WTC11 (cell line): ENCODE measurements at regions not wholly inside any gene's neighbourhood (a gene's known extent, or its start where the extent isn't known, plus 50 kb on each side); places are given as distances from the start of the nearest gene placed in this dataset.

Experiments used
- ATAC-seq: fragments of 200-7000 bp; cut with Tn5 transposase; 2 replicates; pipeline ENCODE4 v1.10.0; 2021; ENCODE audit warnings: mild to moderate bottlenecking, moderate library complexity
- CTCF ChIA-PET: fragments of 300-600 bp; sonication (Branson Sonifier 250); formaldehyde crosslinking; loops from one replicate; lab custom pipeline; 2021; ENCODE audit warnings: antibody characterized with exemption; lab: Charles Lee
- POLR2A ChIA-PET: fragments of 350-600 bp; sonication (Branson Sonifier 250); formaldehyde crosslinking; loops from one replicate; lab custom pipeline; 2021; ENCODE audit warnings: antibody characterized with exemption; lab: Charles Lee
- DNase-seq: peaks from one replicate; pipeline ENCODE4 v3.0.0; 2021; ENCODE audit warnings: low spot score
- H3K27ac Mint-ChIP-seq: 2 replicates; pipeline ENCODE4 v1.8.0; 2021; ENCODE audit warnings: mixed read lengths
- H3K27me3 Mint-ChIP-seq: 2 replicates; pipeline ENCODE4 v1.8.0; 2021; ENCODE audit warnings: low read depth, mild to moderate bottlenecking, moderate library complexity, mixed read lengths
- H3K36me3 Mint-ChIP-seq: 2 replicates; pipeline ENCODE4 v1.8.0; 2021; ENCODE audit warnings: mixed read lengths
- H3K4me1 Mint-ChIP-seq: 2 replicates; pipeline ENCODE4 v1.8.0; 2022; ENCODE audit warnings: mixed read lengths
- H3K4me3 Mint-ChIP-seq: 2 replicates; pipeline ENCODE4 v1.8.0; 2021; ENCODE audit warnings: mild to moderate bottlenecking, moderate library complexity, mixed read lengths
- H3K9me3 Mint-ChIP-seq: 2 replicates; pipeline ENCODE4 v1.8.0; 2021; ENCODE audit warnings: mixed read lengths
- ATF1 ChIP-seq: sonication (generic); formaldehyde crosslinking; IDR thresholded peaks from 2 replicates; pipeline ENCODE4 v1.8.1; 2023; ENCODE audit warnings: mild to moderate bottlenecking, moderate library complexity, missing genetic modification reagents
- EMX1 ChIP-seq: fragments of 250-450 bp; sonication (Bioruptor Pico); IDR thresholded peaks from 2 replicates; pipeline ENCODE4 v1.8.0; 2021; ENCODE audit warnings: mild to moderate bottlenecking
- FOXP1 ChIP-seq: sonication (generic); formaldehyde crosslinking; IDR thresholded peaks from 2 replicates; pipeline ENCODE4 v1.8.0; 2022; ENCODE audit warnings: missing genetic modification reagents, mild to moderate bottlenecking, moderate library complexity, borderline replicate concordance
- GTF2I ChIP-seq: fragments of 250-450 bp; sonication (Bioruptor Pico); conservative IDR thresholded peaks from 2 replicates; pipeline ENCODE4 v1.4.0; 2021; ENCODE audit warnings: mild to moderate bottlenecking
- JUN ChIP-seq: sonication (generic); formaldehyde crosslinking; IDR thresholded peaks from 2 replicates; pipeline ENCODE4 v1.8.0; 2023; ENCODE audit warnings: mild to moderate bottlenecking, missing genetic modification reagents
- MXD4 ChIP-seq: fragments of 250-450 bp; sonication (Bioruptor Pico); IDR thresholded peaks from 2 replicates; pipeline ENCODE4 v1.8.0; 2021; ENCODE audit warnings: mild to moderate bottlenecking, moderate library complexity, borderline replicate concordance
- MYBL2 ChIP-seq: sonication (generic); formaldehyde crosslinking; IDR thresholded peaks from 2 replicates; pipeline ENCODE4 v1.8.1; 2023; ENCODE audit warnings: mild to moderate bottlenecking, moderate library complexity, missing genetic modification reagents
- NFE2L1 ChIP-seq: sonication (generic); formaldehyde crosslinking; IDR thresholded peaks from 2 replicates; pipeline ENCODE4 v1.8.1; 2023; ENCODE audit warnings: missing genetic modification reagents
- NR1H2 ChIP-seq: sonication (generic); formaldehyde crosslinking; IDR thresholded peaks from 2 replicates; pipeline ENCODE4 v1.9.0; 2021; ENCODE audit warnings: mild to moderate bottlenecking, moderate library complexity, missing genetic modification reagents
- RORB ChIP-seq: fragments of 250-450 bp; sonication (Bioruptor Pico); IDR thresholded peaks from 2 replicates; pipeline ENCODE4 v1.9.0; 2021; ENCODE audit warnings: mild to moderate bottlenecking
- TCF7 ChIP-seq: sonication (generic); formaldehyde crosslinking; IDR thresholded peaks from 2 replicates; pipeline ENCODE4 v1.8.0; 2022; ENCODE audit warnings: mild to moderate bottlenecking, low read depth, missing genetic modification reagents, moderate library complexity
- ZBTB21 ChIP-seq: sonication (generic); formaldehyde crosslinking; IDR thresholded peaks from 2 replicates; pipeline ENCODE4 v1.8.1; 2023; ENCODE audit warnings: mild to moderate bottlenecking, missing genetic modification reagents, borderline replicate concordance
- ZNF317 ChIP-seq: sonication (generic); formaldehyde crosslinking; IDR thresholded peaks from 2 replicates; pipeline ENCODE4 v1.8.1; 2023; ENCODE audit warnings: low read depth, mild to moderate bottlenecking, moderate library complexity, missing genetic modification reagents, borderline replicate concordance
- TF ChIP-seq, protein P1 (sequence below): fragments of 250-450 bp; sonication (Bioruptor Pico); IDR thresholded peaks from 2 replicates; pipeline ENCODE4 v1.9.0; 2021; ENCODE audit warnings: mild to moderate bottlenecking
- TF ChIP-seq, protein P2 (sequence below): sonication (generic); formaldehyde crosslinking; IDR thresholded peaks from 2 replicates; pipeline ENCODE4 v1.8.1; 2022; ENCODE audit warnings: mild to moderate bottlenecking, moderate library complexity, missing genetic modification reagents
- TF ChIP-seq, protein P3 (sequence below): sonication (generic); formaldehyde crosslinking; IDR thresholded peaks from 2 replicates; pipeline ENCODE4 v1.8.0; 2022; ENCODE audit warnings: mild to moderate bottlenecking, missing genetic modification reagents
- TF ChIP-seq, protein P4 (sequence below): fragments of 250-450 bp; sonication (Bioruptor Pico); IDR thresholded peaks from 2 replicates; pipeline ENCODE4 v1.9.0; 2021; ENCODE audit warnings: mild to moderate bottlenecking
- TF ChIP-seq, protein P5 (sequence below): sonication (generic); formaldehyde crosslinking; IDR thresholded peaks from 2 replicates; pipeline ENCODE4 v1.8.0; 2022; ENCODE audit warnings: mild to moderate bottlenecking, missing genetic modification reagents
- TF ChIP-seq, protein P6 (sequence below): sonication (generic); formaldehyde crosslinking; IDR thresholded peaks from 2 replicates; pipeline ENCODE4 v1.8.1; 2022; ENCODE audit warnings: missing genetic modification reagents, borderline replicate concordance
- TF ChIP-seq, protein P7 (sequence below): sonication (generic); formaldehyde crosslinking; IDR thresholded peaks from 2 replicates; pipeline ENCODE4 v1.8.1; 2023; ENCODE audit warnings: mild to moderate bottlenecking, missing genetic modification reagents, moderate library complexity
- TF ChIP-seq, protein P8 (sequence below): sonication (generic); formaldehyde crosslinking; IDR thresholded peaks from 2 replicates; pipeline ENCODE4 v1.8.0; 2023; ENCODE audit warnings: mild to moderate bottlenecking, missing genetic modification reagents

DNA sequence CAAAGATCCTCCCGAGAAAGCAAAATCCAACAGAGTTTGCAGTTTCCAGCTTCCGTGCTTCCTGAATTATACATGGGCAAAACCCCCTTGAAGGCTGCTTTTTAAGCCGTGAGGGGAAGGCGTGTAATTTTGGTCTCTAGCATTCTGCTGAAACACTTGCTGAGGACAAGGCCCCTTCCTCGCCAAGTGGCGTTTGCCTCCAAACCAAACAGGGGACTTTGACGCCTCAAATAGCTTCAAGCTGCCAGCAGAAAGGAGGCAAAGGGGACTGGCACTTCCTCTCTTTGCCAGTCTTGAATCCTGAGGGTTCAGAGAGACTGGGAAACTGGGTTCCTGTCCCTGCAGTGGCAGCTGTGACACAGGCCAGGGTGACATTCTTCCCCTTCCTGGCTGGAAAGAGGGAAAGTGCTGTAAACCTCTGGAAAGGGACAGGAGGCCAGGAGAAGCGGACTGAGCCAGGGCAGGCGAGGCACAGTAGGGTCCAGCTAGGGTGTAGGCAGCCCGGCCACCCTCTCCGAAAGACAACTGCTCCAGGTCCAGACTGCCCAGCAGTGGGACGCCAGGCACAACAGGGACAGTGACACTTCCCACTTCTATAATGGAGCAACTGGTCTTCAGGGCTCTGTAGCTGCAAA, 96.2 kb upstream of the MED13L start (continued):
- TF ChIP-seq EMX1 (CRISPR knock-in tag) (no peak), MXD4 (CRISPR knock-in tag) (no peak), NR1H2 (CRISPR knock-in tag) (no peak), JUN (CRISPR knock-in tag) (no peak)
- TF ChIP-seq, protein P1, sequence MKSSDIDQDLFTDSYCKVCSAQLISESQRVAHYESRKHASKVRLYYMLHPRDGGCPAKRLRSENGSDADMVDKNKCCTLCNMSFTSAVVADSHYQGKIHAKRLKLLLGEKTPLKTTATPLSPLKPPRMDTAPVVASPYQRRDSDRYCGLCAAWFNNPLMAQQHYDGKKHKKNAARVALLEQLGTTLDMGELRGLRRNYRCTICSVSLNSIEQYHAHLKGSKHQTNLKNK = no peak
- TF ChIP-seq, protein P2, sequence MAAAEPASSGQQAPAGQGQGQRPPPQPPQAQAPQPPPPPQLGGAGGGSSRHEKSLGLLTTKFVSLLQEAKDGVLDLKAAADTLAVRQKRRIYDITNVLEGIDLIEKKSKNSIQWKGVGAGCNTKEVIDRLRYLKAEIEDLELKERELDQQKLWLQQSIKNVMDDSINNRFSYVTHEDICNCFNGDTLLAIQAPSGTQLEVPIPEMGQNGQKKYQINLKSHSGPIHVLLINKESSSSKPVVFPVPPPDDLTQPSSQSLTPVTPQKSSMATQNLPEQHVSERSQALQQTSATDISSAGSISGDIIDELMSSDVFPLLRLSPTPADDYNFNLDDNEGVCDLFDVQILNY (CRISPR knock-in tag) = no peak

DNA sequence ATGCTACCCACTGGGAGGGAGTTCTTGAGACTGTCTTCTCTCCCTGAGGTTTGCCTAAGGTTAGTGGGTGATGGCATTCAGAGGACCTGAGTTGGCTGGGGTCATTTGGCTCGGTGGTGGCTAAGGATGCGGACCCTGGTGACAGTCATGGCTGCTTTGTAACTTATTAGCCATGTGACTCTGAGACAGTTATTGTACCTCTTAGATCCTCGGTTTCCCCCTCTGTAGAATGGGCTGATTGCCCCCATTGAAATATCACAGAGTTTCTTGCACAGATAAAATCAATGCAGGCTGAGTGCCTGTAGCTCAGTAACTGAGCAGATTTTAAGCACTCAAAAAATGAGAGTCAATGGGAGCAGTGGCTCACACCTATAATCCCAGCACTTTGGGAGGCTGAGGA, 96.7 kb upstream of the MED13L start:
- CTCF ChIA-PET = no interaction called here
- H3K4me1 Mint-ChIP-seq = peaks cover 32% of the 10 kb centered on the region
- POLR2A ChIA-PET = interaction anchor here (0.7 kb wide), 1 partner anchor 36 kb away, joined by 3 read pairs; no protein-coding TSS in a partner anchor

DNA sequence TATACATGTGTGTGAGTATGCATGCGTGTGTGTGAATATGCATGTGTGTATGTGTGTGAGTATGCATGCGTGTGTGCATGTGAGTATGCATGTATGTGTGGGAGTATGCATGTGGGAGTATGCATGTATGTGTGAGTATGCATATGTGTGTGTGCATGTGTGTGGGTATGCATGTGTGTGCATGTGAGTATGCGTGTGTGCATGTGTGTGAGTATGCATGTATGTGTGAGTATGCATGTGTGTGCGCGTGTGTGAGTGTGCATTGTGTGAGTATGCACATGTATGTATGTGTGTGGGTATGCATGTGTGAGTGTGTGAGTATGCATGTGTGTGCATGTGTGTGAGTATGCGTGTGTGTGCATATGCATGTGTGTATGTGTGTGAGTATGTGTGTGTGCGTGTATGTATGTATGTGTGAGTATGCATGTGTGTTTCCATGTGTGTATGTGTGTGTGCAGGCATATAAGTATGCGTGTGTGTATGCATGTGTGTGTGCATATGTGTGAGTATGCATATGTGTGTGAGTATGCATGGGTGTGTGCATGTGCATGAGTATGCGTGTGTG, 97.9 kb upstream of the MED13L start:
- TF ChIP-seq, protein P3, sequence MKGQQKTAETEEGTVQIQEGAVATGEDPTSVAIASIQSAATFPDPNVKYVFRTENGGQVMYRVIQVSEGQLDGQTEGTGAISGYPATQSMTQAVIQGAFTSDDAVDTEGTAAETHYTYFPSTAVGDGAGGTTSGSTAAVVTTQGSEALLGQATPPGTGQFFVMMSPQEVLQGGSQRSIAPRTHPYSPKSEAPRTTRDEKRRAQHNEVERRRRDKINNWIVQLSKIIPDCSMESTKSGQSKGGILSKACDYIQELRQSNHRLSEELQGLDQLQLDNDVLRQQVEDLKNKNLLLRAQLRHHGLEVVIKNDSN (CRISPR knock-in tag) = no peak
- peak; percentile 64; the same call in 1 of the 2 replicates for TF ChIP-seq TCF7 (CRISPR knock-in tag)
- TF ChIP-seq, protein P4, sequence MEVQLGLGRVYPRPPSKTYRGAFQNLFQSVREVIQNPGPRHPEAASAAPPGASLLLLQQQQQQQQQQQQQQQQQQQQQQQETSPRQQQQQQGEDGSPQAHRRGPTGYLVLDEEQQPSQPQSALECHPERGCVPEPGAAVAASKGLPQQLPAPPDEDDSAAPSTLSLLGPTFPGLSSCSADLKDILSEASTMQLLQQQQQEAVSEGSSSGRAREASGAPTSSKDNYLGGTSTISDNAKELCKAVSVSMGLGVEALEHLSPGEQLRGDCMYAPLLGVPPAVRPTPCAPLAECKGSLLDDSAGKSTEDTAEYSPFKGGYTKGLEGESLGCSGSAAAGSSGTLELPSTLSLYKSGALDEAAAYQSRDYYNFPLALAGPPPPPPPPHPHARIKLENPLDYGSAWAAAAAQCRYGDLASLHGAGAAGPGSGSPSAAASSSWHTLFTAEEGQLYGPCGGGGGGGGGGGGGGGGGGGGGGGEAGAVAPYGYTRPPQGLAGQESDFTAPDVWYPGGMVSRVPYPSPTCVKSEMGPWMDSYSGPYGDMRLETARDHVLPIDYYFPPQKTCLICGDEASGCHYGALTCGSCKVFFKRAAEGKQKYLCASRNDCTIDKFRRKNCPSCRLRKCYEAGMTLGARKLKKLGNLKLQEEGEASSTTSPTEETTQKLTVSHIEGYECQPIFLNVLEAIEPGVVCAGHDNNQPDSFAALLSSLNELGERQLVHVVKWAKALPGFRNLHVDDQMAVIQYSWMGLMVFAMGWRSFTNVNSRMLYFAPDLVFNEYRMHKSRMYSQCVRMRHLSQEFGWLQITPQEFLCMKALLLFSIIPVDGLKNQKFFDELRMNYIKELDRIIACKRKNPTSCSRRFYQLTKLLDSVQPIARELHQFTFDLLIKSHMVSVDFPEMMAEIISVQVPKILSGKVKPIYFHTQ (CRISPR knock-in tag) = no peak
- TF ChIP-seq ATF1 (CRISPR knock-in tag) = no peak
- TF ChIP-seq NFE2L1 = 0 out of 2 replicates have a peak, but pooled peaks have one; percentile 11
- POLR2A ChIA-PET = no interaction called here
- CTCF ChIA-PET = no interaction called here
- Mint-ChIP-seq H3K9me3 (peaks cover 13% of the 10 kb centered on the region), H3K4me1 (peaks cover 32% of the 10 kb centered on the region), H3K36me3 (no peaks in the 10 kb centered on the region; the same call in 1 of the 2 replicates), H3K27me3 (peaks cover 26% of the 10 kb centered on the region), H3K27ac (no peak overlapping the region), H3K4me3 (no peak overlapping the region)
- DNase-seq (no peak), ATAC-seq (no peak)

More for the DNA sequence above, 96.7 kb upstream of the MED13L start:
- DNase-seq = no peak
- TF ChIP-seq GTF2I (CRISPR knock-in tag) (no peak), ZBTB21 (no peak), ZNF317 (no peak), MYBL2 (CRISPR knock-in tag) (no peak), FOXP1 (no peak), ATF1 (CRISPR knock-in tag) (no peak), RORB (no peak)
- TF ChIP-seq, protein P5, sequence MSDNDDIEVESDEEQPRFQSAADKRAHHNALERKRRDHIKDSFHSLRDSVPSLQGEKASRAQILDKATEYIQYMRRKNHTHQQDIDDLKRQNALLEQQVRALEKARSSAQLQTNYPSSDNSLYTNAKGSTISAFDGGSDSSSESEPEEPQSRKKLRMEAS (CRISPR knock-in tag) = no peak
- TF ChIP-seq, protein P6, sequence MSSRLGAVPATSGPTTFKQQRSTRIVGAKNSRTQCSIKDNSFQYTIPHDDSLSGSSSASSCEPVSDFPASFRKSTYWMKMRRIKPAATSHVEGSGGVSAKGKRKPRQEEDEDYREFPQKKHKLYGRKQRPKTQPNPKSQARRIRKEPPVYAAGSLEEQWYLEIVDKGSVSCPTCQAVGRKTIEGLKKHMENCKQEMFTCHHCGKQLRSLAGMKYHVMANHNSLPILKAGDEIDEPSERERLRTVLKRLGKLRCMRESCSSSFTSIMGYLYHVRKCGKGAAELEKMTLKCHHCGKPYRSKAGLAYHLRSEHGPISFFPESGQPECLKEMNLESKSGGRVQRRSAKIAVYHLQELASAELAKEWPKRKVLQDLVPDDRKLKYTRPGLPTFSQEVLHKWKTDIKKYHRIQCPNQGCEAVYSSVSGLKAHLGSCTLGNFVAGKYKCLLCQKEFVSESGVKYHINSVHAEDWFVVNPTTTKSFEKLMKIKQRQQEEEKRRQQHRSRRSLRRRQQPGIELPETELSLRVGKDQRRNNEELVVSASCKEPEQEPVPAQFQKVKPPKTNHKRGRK (CRISPR knock-in tag) = no peak
- TF ChIP-seq, protein P7, sequence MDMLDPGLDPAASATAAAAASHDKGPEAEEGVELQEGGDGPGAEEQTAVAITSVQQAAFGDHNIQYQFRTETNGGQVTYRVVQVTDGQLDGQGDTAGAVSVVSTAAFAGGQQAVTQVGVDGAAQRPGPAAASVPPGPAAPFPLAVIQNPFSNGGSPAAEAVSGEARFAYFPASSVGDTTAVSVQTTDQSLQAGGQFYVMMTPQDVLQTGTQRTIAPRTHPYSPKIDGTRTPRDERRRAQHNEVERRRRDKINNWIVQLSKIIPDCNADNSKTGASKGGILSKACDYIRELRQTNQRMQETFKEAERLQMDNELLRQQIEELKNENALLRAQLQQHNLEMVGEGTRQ (CRISPR knock-in tag) = no peak
- TF ChIP-seq, protein P8, sequence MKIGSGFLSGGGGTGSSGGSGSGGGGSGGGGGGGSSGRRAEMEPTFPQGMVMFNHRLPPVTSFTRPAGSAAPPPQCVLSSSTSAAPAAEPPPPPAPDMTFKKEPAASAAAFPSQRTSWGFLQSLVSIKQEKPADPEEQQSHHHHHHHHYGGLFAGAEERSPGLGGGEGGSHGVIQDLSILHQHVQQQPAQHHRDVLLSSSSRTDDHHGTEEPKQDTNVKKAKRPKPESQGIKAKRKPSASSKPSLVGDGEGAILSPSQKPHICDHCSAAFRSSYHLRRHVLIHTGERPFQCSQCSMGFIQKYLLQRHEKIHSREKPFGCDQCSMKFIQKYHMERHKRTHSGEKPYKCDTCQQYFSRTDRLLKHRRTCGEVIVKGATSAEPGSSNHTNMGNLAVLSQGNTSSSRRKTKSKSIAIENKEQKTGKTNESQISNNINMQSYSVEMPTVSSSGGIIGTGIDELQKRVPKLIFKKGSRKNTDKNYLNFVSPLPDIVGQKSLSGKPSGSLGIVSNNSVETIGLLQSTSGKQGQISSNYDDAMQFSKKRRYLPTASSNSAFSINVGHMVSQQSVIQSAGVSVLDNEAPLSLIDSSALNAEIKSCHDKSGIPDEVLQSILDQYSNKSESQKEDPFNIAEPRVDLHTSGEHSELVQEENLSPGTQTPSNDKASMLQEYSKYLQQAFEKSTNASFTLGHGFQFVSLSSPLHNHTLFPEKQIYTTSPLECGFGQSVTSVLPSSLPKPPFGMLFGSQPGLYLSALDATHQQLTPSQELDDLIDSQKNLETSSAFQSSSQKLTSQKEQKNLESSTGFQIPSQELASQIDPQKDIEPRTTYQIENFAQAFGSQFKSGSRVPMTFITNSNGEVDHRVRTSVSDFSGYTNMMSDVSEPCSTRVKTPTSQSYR (CRISPR knock-in tag) = no peak
- peaks cover 20% of the 10 kb centered on the region for H3K27me3 Mint-ChIP-seq
- H3K9me3 Mint-ChIP-seq = peaks cover 13% of the 10 kb centered on the region
- no peak overlapping the region for H3K4me3 Mint-ChIP-seq
- H3K27ac Mint-ChIP-seq = no peak overlapping the region
- ATAC-seq = no peak
- H3K36me3 Mint-ChIP-seq = no peaks in the 10 kb centered on the region; the same call in 1 of the 2 replicates
